SU-DHL-6 (cell line): ENCODE measurements at regions not wholly inside any gene's neighbourhood (a gene's known extent, or its start where the extent isn't known, plus 50 kb on each side); places are given as distances from the start of the nearest gene placed in this dataset.

ENCODE experiments used
- EZH2phosphoT487 ChIP-seq: fragments of 200-600 bp; sonication (generic), shearing (Covaris generic); conservative IDR thresholded peaks from 2 replicates; pipeline ENCODE4 v1.6.1; 2018; ENCODE audit warnings: mild to moderate bottlenecking, antibody characterized with exemption, low read length, moderate library complexity, mixed read lengths
- TF ChIP-seq, protein P1 (sequence below): fragments of 200-600 bp; sonication (generic); IDR thresholded peaks from one replicate; pipeline ENCODE4 v1.5.1; 2017; ENCODE audit warnings: antibody characterized with exemption, mild to moderate bottlenecking, low read length, moderate library complexity; ENCODE audit not compliant: insufficient read depth, poor library complexity, severe bottlenecking

DNA sequence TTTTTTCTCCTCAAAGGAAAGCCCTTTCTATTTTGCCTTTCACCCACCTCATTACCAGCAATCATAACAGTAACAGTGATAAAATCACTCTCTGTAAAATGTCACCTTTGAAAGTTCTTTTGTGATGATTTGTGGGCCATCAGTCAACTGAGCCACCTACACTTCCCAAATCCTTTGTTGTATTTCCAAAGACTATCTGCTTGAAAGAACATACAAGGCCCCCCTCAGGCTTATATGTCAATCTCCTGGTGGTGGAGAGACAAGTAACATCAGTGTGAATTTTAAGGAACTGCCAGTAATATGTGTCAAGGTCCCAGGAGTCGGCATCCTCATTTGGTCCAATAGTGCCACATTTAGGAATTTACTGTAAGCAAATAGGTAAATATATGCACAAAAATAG is 161.1 kb upstream of the EOMES start:
- no peak for TF ChIP-seq EZH2phosphoT487
- TF ChIP-seq, protein P1, sequence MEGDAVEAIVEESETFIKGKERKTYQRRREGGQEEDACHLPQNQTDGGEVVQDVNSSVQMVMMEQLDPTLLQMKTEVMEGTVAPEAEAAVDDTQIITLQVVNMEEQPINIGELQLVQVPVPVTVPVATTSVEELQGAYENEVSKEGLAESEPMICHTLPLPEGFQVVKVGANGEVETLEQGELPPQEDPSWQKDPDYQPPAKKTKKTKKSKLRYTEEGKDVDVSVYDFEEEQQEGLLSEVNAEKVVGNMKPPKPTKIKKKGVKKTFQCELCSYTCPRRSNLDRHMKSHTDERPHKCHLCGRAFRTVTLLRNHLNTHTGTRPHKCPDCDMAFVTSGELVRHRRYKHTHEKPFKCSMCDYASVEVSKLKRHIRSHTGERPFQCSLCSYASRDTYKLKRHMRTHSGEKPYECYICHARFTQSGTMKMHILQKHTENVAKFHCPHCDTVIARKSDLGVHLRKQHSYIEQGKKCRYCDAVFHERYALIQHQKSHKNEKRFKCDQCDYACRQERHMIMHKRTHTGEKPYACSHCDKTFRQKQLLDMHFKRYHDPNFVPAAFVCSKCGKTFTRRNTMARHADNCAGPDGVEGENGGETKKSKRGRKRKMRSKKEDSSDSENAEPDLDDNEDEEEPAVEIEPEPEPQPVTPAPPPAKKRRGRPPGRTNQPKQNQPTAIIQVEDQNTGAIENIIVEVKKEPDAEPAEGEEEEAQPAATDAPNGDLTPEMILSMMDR: no peak
